HepG2 (cell line): ENCODE measurements at regions not wholly inside any gene's neighbourhood (a gene's known extent, or its start where the extent isn't known, plus 50 kb on each side); places are given as distances from the start of the nearest gene placed in this dataset.

Source experiments
- ATAC-seq: fragments of 200-7000 bp; cut with Tn5 transposase; 3 replicates; pipeline ENCODE4 v1.9.1; 2020; ENCODE audit warnings: mild to moderate bottlenecking, moderate library complexity
- BruUV-seq: library from RNA; stranded (reverse); fragments of 400-500 nt; replicated peaks from 2 replicates; lab custom pipeline; 2021; lab: Mats Ljungman, UMichigan
- CTCF ChIA-PET: fragments of 300-600 bp; formaldehyde crosslinking; extraction: SDS; loops from one replicate; lab custom pipeline; 2021; ENCODE audit warnings: low total read pairs, inconsistent platforms, low intra/inter-chr PET ratio; lab: Yijun Ruan, JAX
- POLR2A ChIA-PET: fragments of 350-600 bp; sonication (Branson Sonifier 250); formaldehyde crosslinking; loops from one replicate; lab custom pipeline; 2020; ENCODE audit warnings: antibody characterized with exemption, inconsistent platforms; lab: Yijun Ruan, JAX
- DNase-seq: peaks from one replicate; pipeline ENCODE4 v3.0.0-alpha.2; 2015; ENCODE audit warnings: low spot score
- FAIRE-seq: peaks from 3 replicates; lab custom pipeline; 2011; peaks lifted over from hg19 to GRCh38; lab: Jason Lieb, UNC
- H2AFZ ChIP-seq: one replicate; pipeline ENCODE4 v1.6.1; 2011; ENCODE audit warnings: low read length, inconsistent platforms
- H3K27ac ChIP-seq: fragments of 300-600 bp; 3 replicates; pipeline ENCODE4 v1.8.0; 2011; ENCODE audit warnings: mixed run types, mild to moderate bottlenecking, mixed read lengths, low read length, inconsistent platforms; ENCODE audit not compliant: insufficient read depth; ENCODE audit errors: extremely low read length
- H3K27me3 ChIP-seq, 2 experiments: fragments of 200-600 bp in 1 of 2; 2 replicates in 1 of 2; 3 replicates in 1 of 2; pipeline versions ENCODE4 v1.6.0 to v1.8.0; 2011; ENCODE audit warnings: low read length in 2 of 2, mild to moderate bottlenecking in 2 of 2, moderate library complexity in 2 of 2, inconsistent platforms in 1 of 2; ENCODE audit not compliant: insufficient read depth in 2 of 2, control insufficient read depth in 1 of 2
- H3K36me3 ChIP-seq, 2 experiments: fragments of 200-600 bp in 1 of 2; replicated peaks in 1 of 2; 2 replicates in 1 of 2; 3 replicates in 1 of 2; pipeline versions ENCODE4 v1.5.1 to v1.8.0; 2011; ENCODE audit warnings: low read length in 2 of 2, inconsistent platforms in 1 of 2; ENCODE audit not compliant: insufficient read depth in 2 of 2, control insufficient read depth in 1 of 2
- H3K4me1 ChIP-seq: 2 replicates; pipeline ENCODE4 v1.5.1; 2012; ENCODE audit warnings: low read length, inconsistent platforms; ENCODE audit not compliant: insufficient read depth
- H3K4me2 ChIP-seq: 2 replicates; pipeline ENCODE4 v1.6.0; 2011; ENCODE audit warnings: low read depth, low read length, inconsistent platforms
- H3K4me3 ChIP-seq, 3 experiments: fragments of 200-600 bp in 1 of 3; sonication (generic), shearing (Covaris generic) in 1 of 3; replicated peaks in 1 of 3; 2 replicates each; pipeline ENCODE4 v1.5.1; 2011 to 2016; ENCODE audit warnings: low read length in 3 of 3, inconsistent platforms in 2 of 3, low read depth in 2 of 3, mild to moderate bottlenecking in 2 of 3, control low read depth in 1 of 3, mixed read lengths in 1 of 3; ENCODE audit not compliant: insufficient read depth in 1 of 3
- H3K79me2 ChIP-seq: one replicate; pipeline ENCODE4 v1.6.1; 2011; ENCODE audit warnings: low read length, inconsistent platforms; ENCODE audit not compliant: insufficient read depth
- H3K9ac ChIP-seq: 2 replicates; pipeline ENCODE4 v1.6.0; 2011; ENCODE audit warnings: mild to moderate bottlenecking, low read depth, low read length, inconsistent platforms; ENCODE audit not compliant: insufficient read depth
- H3K9me3 ChIP-seq: 2 replicates; pipeline ENCODE4 v1.5.1; 2012; ENCODE audit warnings: mild to moderate bottlenecking, low read length
- H4K20me1 ChIP-seq: 2 replicates; pipeline ENCODE4 v1.6.0; 2011; ENCODE audit warnings: inconsistent platforms, mild to moderate bottlenecking, low read length, moderate library complexity; ENCODE audit not compliant: insufficient read depth
- HOXA9 ChIP-seq: sonication (generic); formaldehyde crosslinking; IDR thresholded peaks from 2 replicates; pipeline ENCODE4 v1.8.1; 2022; ENCODE audit warnings: missing genetic modification reagents, mild to moderate bottlenecking, moderate library complexity, borderline replicate concordance
- KDM2A ChIP-seq: sonication (generic); formaldehyde crosslinking; IDR thresholded peaks from 2 replicates; pipeline ENCODE4 v1.4.0; 2020; ENCODE audit warnings: low read depth, missing genetic modification reagents, borderline replicate concordance
- KDM6A ChIP-seq: IDR thresholded peaks from 2 replicates; pipeline ENCODE4 v1.6.1; 2016; ENCODE audit warnings: low read depth
- KLF16 ChIP-seq, 2 experiments: sonication (generic) in 1 of 2; formaldehyde crosslinking in 1 of 2; IDR thresholded peaks; 2 replicates each; pipeline versions ENCODE4 v1.6.1 to v1.8.0; 2016 to 2023; ENCODE audit warnings: missing genetic modification reagents in 2 of 2, missing compliant biosample characterization in 1 of 2
- KLF9 ChIP-seq: IDR thresholded peaks from 2 replicates; pipeline ENCODE4 v1.6.1; 2016; ENCODE audit warnings: low read depth
- PHB2 ChIP-seq: fragments of 450-650 bp; IDR thresholded peaks from 2 replicates; pipeline ENCODE4 v1.6.1; 2018; ENCODE audit not compliant: partially characterized antibody
- SALL1 ChIP-seq: sonication (generic); formaldehyde crosslinking; IDR thresholded peaks from 2 replicates; pipeline ENCODE4 v1.8.0; 2022; ENCODE audit warnings: mild to moderate bottlenecking, missing genetic modification reagents
- SALL2 ChIP-seq: sonication (generic); formaldehyde crosslinking; IDR thresholded peaks from 2 replicates; pipeline ENCODE4 v1.8.1; 2023; ENCODE audit warnings: mild to moderate bottlenecking, missing genetic modification reagents, inconsistent platforms
- TOPORS ChIP-seq: sonication (generic); formaldehyde crosslinking; IDR thresholded peaks from 2 replicates; pipeline ENCODE4 v1.8.0; 2023; ENCODE audit warnings: mild to moderate bottlenecking, missing genetic modification reagents
- YY1 ChIP-seq: IDR thresholded peaks from 2 replicates; pipeline ENCODE4 v1.6.1; 2011; ENCODE audit warnings: low read length, low read depth, moderate library complexity, mild to moderate bottlenecking; ENCODE audit not compliant: insufficient read depth, insufficient replicate concordance
- ZBTB44 ChIP-seq: sonication (generic); formaldehyde crosslinking; IDR thresholded peaks from 2 replicates; pipeline ENCODE4 v1.4.0; 2020; ENCODE audit warnings: missing genetic modification reagents
- ZBTB7B ChIP-seq: sonication (generic); formaldehyde crosslinking; IDR thresholded peaks from 2 replicates; pipeline ENCODE4 v1.4.0; 2020; ENCODE audit warnings: missing genetic modification reagents
- ZMYM3 ChIP-seq: sonication (generic); formaldehyde crosslinking; IDR thresholded peaks from 2 replicates; pipeline ENCODE4 v1.5.1; 2020; ENCODE audit warnings: mild to moderate bottlenecking, missing genetic modification reagents
- ZNF17 ChIP-seq: sonication (generic); formaldehyde crosslinking; IDR thresholded peaks from 2 replicates; pipeline ENCODE4 v1.5.0; 2020; ENCODE audit warnings: mild to moderate bottlenecking, missing genetic modification reagents
- ZNF460 ChIP-seq: sonication (generic); formaldehyde crosslinking; IDR thresholded peaks from 2 replicates; pipeline ENCODE4 v1.5.1; 2020; ENCODE audit warnings: missing genetic modification reagents, mild to moderate bottlenecking, borderline replicate concordance
- ZSCAN9 ChIP-seq: IDR thresholded peaks from 2 replicates; pipeline ENCODE4 v1.6.1; 2016; ENCODE audit warnings: borderline replicate concordance
- WGBS: methylation state at CpG from one replicate; pipeline ENCODE4 v1.1.6; 2017; ENCODE audit warnings: low lambda C conversion rate; 5-methylcytosine and 5-hydroxymethylcytosine counted together
- in situ Hi-C: cut with HindIII; loops from 2 replicates; pipeline ENCODE4 v1.10.0; 2017; ENCODE audit warnings: low pct_unique_long_range_greater_than_20kb; ENCODE audit not compliant: extremely low pct_ligation_motif_present
- intact Hi-C: fragments of 100-400 bp; cut with micrococcal nuclease; formaldehyde crosslinking; loops from one replicate; pipeline ENCODE4 v1.10.0; 2022; ENCODE audit not compliant: unreplicated experiment
- TF ChIP-seq, protein P1 (sequence below): sonication (generic); formaldehyde crosslinking; IDR thresholded peaks from 2 replicates; pipeline ENCODE4 v1.5.1; 2020; ENCODE audit warnings: missing genetic modification reagents, mild to moderate bottlenecking, borderline replicate concordance

GRCh38 chr12:43087195-43088091, 464.6 kb downstream of the ADAMTS20 start:
- no peak for FAIRE-seq
- intact Hi-C loops, result no loop called here
- H3K4me3 ChIP-seq, result no peak overlapping the region
- no peaks in the 10 kb centered on the region for H3K4me1 ChIP-seq
- H3K9me3 ChIP-seq, result peaks cover 76% of the 10 kb centered on the region
- no peak overlapping the region for H3K4me2 ChIP-seq
- H3K9ac ChIP-seq, result no peak overlapping the region
- H3K36me3 ChIP-seq, result no peaks in the 10 kb centered on the region
- H3K27ac ChIP-seq, result no peak overlapping the region
- TF ChIP-seq, protein P1, sequence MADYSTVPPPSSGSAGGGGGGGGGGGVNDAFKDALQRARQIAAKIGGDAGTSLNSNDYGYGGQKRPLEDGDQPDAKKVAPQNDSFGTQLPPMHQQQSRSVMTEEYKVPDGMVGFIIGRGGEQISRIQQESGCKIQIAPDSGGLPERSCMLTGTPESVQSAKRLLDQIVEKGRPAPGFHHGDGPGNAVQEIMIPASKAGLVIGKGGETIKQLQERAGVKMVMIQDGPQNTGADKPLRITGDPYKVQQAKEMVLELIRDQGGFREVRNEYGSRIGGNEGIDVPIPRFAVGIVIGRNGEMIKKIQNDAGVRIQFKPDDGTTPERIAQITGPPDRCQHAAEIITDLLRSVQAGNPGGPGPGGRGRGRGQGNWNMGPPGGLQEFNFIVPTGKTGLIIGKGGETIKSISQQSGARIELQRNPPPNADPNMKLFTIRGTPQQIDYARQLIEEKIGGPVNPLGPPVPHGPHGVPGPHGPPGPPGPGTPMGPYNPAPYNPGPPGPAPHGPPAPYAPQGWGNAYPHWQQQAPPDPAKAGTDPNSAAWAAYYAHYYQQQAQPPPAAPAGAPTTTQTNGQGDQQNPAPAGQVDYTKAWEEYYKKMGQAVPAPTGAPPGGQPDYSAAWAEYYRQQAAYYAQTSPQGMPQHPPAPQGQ (CRISPR knock-in tag), result no peak
- no peak for TF ChIP-seq HOXA9 (CRISPR knock-in tag)
- no peak for TF ChIP-seq KDM6A (CRISPR knock-in tag)
- no peak for TF ChIP-seq YY1
- no peak for TF ChIP-seq KDM2A (CRISPR knock-in tag)
- TF ChIP-seq SALL2 (CRISPR knock-in tag), result no peak
- TF ChIP-seq ZSCAN9 (CRISPR knock-in tag), result no peak
- no peak for TF ChIP-seq SALL1 (CRISPR knock-in tag)
- TF ChIP-seq ZMYM3 (CRISPR knock-in tag), result no peak
- TF ChIP-seq PHB2, result no peak
- TF ChIP-seq TOPORS, result no peak
- no peak for TF ChIP-seq ZNF460
- no peak for TF ChIP-seq ZBTB44 (CRISPR knock-in tag)
- TF ChIP-seq ZNF17 (CRISPR knock-in tag), result no peak
- no peak for TF ChIP-seq ZBTB7B
- TF ChIP-seq KLF16 (CRISPR knock-in tag; IDR thresholded peaks at IDR 0.05), result no peak
- no peak for TF ChIP-seq KLF9 (CRISPR knock-in tag)
- in situ Hi-C loops, result no loop called here
- no peaks in the 10 kb centered on the region for H3K79me2 ChIP-seq
- POLR2A ChIA-PET, result no interaction called here
- BruUV-seq, result no TSS peak
- 6% methylated on average over 3 of the region's 3 CpGs for WGBS
- no peak for DNase-seq
- CTCF ChIA-PET, result no interaction called here
- no peak overlapping the region for H2AFZ ChIP-seq
- no peaks in the 10 kb centered on the region for H4K20me1 ChIP-seq
- H3K27me3 ChIP-seq, result no peaks in the 10 kb centered on the region
- ATAC-seq, result no peak
